Midbrain (tissue), 1 donor: ENCODE measurements at regions not wholly inside any gene's neighbourhood (a gene's known extent, or its start where the extent isn't known, plus 50 kb on each side); places are given as distances from the start of the nearest gene placed in this dataset.

Source experiments
- DNase-seq: peaks from one replicate; lab custom pipeline; 2025; lab: John Stamatoyannopoulos, UW

DNA sequence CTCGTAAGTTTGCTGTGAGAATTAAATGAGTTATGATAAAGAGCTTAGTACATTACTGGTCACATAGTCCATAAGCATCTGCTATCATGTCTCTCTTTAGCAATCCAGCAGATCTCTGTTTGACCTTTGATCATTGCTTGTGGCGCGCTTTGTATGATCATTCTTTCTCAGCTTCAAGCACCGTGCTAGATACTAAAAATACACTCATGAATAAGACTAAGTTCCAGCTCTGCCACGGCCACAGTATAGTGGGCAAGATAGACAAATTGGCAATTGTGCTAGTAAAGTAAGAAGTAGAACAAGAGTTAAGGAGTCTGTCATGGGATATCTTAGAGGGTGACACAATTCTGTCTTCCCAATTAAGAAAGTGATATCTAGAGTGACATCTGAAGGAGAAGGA lies 75.2 kb upstream of the ADGRF1 start:
- DNase-seq = no peak

DNA sequence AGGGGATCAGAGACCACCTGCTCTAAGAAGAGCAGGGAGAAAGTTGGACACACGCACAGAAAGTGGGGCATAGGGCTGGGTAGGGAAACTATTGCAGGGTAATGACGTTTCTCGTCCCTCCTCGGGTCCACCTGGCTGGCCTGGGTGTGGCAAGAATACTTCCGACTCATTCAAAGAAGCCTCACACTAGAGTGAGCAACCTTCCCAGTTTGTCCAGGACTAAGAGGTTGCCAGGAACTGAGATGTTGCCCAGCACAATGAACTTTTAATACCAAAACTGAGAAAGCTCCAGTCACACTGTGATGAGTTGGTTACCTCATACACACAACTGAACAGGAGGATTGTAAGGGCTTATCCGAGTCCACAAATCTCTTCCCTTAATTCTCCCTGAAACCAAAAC lies 74.5 kb upstream of the ADGRF1 start:
- DNase-seq = no peak

DNA sequence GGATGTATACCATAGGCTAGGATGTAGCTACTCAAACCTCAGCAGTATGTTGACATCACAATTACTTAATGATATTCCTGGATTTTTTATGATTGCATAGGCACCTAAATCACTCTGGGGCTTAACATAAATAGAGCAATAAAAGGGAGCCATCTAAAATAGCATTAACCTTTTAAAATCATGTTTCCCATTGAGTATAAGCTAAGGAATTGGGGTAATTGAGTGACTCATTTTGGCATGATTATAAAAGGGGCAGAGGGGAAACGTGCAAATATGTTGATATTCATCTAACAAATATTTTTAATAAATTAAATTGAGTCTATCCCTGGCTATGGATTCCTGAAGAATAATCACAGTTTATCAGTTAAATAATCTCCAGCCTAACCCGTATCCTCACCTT lies 74.0 kb upstream of the ADGRF1 start:
- DNase-seq = no peak

DNA sequence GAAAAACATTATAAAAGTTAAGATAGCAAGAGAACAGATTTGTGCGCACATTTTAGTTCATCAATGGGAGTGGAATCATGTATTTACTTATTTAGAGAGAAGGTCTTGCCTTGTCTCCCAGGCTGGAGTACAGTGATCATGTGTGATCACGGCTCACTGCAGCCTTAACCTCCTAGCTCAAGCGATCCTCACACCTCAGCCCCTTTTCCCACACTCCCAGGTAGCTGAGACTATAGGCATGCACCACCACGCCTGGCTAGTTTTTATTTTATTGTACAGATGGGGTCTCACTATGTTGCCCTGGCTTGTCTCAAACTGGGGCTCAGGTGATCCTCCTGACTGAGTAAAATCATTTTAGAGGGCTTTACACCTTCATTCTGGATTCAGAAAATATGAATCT lies 72.3 kb upstream of the ADGRF1 start:
- no peak for DNase-seq

DNA sequence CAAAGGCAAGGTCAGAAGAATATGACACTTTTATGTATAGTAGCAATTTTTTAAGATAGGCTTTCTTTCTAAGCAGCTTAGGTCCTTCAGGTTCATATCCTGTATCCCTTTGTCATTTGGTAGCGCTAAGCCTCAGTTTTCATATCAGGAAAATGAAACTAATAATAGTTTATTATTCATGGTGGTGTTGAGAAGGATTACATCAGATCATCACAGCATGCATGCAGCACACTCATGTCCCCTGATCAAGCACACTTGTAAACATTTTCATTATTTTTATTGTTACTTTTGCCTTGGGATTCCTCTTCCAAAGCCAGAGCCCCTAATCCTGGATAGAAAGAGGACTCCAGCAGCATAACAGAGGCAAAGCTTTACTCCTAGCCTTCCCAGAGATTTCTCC lies 70.2 kb upstream of the ADGRF1 start:
- DNase-seq = no peak

- DNase-seq = no peak
Measured at GRCh38 chr6:47111685-47112084, 69.6 kb upstream of the ADGRF1 start.

DNA sequence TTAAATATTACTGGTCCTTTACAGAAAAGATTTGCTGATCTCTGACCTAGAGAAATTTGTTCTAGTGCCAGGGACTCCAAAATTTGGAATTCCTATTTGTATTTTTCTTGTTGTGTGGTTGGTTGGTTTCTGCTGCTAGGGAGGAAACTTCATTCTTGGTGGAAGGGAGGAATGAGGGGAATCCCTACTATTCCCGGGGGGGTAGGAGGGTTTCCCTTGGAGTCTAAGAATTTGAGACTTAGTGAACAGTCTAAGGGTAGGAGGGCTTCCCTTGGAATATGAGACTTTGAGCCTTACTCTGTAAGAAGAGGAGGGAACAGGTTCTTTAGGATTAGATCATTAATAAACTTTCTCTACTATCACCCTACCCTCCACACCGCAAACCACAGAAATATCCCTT lies 67.1 kb upstream of the ADGRF1 start:
- DNase-seq = no peak

DNA sequence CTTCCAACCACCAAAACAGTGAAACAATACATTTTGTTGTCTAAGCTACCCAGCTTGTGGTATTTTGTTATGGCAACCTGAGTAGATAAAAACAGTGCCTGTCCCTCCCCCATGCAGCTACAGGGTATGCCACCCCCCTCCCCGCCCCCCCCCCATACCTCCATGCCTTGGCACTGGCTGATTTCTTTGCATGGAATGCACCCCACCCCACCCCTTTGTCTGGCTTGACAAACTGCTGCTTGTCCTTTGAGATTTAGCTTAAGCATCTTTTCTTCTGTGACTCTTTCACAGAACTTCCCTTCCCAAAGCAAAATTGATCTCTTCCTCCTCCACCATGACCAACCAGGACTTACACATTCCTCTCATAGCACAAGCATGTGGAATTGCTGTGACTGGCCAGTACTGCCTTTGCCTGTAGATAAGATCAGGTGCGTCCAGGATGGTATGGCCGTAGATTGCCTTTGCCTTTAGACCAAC lies 64.6 kb upstream of the ADGRF1 start:
- DNase-seq = no peak

DNA sequence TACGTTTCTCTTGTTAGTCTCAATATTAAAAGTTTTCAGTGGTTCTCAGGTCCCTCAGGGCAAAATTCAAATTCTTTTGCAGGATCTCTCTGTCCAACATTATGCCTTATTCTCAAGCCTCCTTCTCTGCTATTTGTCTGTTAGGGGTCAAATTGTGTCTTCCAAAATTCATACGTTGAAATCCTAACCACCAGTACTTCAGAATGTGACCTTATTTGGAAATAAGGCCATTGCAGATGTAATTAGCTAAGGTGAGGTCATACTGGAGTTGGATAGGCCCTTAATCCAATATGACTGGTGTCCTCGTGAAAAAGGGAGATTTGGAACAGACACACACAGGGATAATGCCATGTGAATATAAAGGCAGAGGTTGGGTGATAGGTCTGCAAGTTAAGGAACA lies 64.1 kb upstream of the ADGRF1 start:
- DNase-seq = no peak

DNA sequence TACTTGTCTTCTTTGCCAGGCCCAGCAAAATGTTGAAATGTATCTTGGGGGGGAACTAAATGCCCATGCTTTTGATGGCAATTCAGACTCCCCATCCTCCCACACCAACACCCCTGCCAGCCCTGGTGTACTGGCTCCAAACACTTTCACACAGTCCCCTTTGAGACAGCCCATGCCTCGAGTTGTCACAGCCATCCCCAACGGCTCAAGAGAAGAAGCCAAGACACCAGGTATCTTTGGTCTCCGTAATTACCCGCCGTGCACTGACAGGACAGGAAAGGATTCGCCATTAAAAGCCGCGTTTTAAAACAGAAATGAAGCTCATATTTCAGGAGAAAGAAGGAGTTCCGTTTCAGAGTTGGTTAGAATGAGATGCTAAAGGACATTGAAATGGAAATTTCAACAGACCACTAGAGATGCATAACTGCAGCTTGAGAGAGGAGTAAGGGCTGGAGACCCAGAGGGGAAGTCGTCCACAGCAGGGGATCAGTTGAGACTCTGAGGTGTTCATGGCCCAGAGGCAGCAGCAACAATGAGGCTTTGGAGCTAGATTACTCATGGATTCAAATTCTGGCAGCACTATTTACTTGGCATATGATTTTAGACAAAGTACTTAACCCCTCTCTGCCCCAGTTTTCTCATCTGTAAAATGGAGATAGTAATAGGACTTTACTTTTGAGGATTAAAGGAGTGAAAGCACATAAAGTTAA lies 63.5 kb upstream of the ADGRF1 start:
- no peak for DNase-seq

DNA sequence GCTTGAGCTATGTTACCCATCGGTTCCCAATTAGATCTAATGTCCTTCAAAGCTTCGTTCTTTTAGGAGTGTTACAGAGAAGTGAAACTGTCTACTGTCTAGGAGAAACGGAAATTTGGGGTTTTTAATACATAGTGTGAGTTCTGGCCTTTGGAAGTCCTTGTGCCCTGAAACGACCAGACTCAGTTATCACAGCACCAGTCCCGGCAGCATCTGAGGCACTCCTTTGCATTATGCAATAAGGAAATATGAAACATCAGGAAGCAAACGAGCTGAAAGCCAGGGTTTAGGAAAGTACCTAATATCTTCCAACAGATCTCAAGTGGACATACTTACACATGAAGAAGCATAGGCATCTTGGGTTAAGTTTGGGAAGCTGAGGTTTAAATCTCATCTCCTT lies 61.8 kb upstream of the ADGRF1 start:
- DNase-seq = peak; percentile 36

DNA sequence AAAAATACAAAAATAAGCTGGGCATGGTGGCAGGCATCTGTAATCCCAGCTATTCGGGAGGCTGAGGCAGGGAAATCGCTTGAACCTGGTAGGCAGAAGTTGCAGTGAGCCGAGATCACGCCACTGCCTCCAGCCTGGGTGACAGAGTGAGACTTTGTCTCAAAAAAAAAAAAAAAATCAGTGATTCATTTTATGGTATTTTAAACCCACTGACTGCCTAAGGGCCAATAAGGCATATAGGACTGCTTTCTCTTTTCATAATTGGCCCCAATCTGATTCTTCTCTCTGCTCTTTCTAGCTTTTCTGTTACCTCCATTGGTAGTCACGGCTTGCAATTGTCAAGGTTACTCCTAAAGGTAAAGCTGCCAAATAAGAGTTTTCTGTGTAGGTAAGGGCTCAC lies 60.2 kb upstream of the ADGRF1 start:
- DNase-seq = no peak

DNA sequence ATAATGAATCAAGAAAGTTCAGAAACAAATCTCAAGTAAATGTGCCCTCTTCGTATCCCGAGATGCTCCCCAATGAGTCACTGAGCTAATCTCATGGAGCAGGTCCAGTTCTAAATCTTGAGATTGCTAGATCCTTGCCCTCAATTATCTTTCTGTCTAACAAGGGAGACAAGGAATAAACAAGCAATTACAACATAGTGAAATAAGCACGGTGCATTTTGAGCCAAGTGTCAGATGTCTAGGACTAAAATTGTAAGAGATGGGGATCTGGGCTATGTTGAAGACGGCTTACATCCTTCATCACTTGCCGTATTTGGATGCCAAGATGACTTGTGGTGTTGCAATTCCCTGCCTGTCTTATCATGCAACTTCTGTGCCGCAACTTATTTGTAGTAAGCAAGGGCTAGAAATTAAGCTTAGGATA lies 56.5 kb upstream of the ADGRF1 start:
- DNase-seq = no peak

GRCh38 chr6:47097092-47097945 lies 55.2 kb upstream of the ADGRF1 start:
- peak; percentile 87 for DNase-seq

DNA sequence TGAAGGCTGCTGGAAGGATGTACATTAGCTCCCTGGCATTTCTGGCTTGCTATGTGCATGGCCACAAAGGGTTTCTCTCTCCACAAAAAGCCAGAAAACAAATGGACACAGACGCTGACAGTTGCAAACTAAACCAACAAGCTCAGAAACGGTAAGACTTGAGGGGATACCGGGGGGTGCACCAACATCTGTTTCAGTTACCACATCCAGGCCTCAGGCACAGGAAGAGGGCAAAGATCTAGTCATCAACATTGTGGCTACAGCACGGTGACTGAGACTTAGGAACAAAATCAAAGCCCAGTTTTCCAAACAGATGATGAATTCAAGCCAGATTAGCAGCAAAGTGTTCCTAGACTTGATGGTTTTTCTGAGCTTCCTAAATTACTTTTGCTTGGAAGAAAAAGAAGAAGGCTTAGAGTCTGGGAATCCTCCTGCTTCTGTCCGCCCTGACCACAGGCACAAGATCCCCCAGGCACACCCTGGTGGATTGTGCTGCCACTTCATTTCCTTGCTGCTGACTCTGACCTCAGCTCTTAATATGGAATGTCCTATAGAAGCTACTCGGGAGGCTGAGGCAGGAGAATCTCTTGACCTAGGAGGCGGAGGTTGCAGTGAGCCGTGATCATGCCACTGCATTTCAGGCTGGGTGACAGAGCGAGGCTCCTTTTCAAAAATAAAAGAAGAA lies 54.2 kb upstream of the ADGRF1 start:
- DNase-seq = no peak

DNA sequence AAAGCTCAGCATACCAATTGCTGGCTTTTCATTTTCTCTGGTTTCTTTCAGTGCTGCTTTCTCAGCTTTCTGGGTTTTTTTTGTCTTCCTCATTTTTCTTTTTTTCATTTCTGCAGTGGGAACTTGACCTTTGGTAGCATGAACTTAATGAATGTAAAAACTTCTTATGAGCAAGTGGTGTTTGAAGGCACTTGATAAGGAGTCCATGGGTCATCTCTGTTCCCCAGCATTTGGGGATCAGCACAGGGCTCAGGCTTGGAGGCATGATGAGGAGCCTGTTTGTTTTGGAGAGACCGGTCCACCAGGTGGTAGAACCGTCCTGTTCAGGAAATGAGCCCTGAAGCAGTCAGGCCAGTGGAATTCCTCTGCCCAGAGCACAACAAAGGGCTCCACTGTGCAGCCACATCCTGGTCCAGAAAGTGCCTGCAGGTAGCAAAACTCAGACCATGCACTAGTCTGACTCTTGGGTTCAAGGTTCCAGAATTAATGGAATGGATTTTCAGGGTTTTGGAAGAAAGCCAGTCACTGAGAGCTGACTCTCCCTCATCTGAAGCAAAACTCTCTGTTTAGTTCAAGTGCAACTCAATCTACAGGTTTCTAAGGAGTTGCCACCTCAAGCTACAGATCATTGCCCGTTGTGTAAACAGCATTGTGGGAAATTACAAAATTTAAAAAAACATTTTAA lies 52.3 kb upstream of the ADGRF1 start:
- no peak for DNase-seq

DNA sequence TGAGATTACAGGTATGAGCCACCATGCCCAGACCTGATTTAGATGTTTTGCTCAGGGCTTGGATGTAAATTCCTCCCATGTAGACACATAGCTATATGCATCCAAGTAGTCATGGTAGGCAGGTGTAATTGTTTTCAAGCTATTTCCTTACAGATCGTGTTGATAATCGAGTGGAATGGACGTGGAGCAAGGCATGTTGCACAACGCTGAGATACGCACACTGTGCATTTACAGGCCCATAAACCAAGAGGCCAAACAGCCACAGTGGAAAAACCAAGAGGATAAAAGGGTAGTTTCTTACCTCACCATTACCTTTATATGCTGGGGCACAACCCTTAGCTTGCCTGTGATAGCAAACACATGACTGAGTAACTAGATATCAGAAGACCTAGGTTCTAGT lies 51.0 kb upstream of the ADGRF1 start:
- no peak for DNase-seq

DNA sequence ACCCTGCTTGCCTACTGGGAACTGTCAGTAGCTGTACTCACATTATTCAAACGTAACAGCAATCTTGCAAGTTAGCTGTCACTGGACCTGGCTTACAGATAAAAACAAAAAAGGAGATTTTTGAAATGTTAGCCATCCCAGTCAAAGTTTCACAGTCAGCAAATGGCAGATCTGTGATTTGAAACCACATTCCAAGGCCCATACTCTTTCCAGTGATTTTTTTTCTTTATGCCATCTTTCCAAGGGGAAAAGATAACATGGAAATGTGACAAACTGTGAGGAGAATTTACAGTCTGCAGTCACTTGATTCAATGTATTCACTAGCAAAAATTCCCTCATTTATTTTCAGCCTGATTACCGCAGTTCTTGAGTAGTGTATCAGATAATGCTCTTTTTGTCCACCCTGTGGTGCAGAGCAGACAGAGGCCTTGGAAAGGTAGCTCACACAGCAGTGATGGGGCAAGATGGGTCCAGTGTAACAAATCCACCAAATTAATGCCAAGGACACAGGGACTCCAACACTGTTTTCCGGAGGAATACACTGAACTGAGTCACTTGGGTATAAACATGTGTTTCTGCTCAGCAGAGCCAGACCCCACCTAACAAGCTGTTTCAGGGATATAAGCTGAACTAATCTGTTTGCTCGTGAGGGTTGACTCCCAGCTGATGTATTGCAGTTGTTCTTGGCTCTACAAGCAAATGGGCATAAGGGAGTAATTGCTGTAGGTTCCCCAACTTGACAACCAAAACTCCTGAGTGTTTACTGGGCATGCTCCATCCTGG lies 49.9 kb upstream of the ADGRF1 start:
- DNase-seq = no peak
